Fibroblast of skin of right biceps (primary cell): ENCODE measurements at regions not wholly inside any gene's neighbourhood (a gene's known extent, or its start where the extent isn't known, plus 50 kb on each side); places are given as distances from the start of the nearest gene placed in this dataset.
A peak's percentile ranks its signal among the peaks of the same experiment; 100 is the strongest.
"Not testable (repeated sequence)": the region's sequence is repeated elsewhere in the genome, so short reads cannot be mapped to it uniquely, and the experiment has no call there.

Source experiments
- DNase-seq: peaks from one replicate; pipeline ENCODE4 v3.0.0-alpha.2; 2013

- not testable (repeated sequence) for DNase-seq
Measured at GRCh38 chr16:88188171-88188895, 194.4 kb upstream of the ZNF469 start.

DNA sequence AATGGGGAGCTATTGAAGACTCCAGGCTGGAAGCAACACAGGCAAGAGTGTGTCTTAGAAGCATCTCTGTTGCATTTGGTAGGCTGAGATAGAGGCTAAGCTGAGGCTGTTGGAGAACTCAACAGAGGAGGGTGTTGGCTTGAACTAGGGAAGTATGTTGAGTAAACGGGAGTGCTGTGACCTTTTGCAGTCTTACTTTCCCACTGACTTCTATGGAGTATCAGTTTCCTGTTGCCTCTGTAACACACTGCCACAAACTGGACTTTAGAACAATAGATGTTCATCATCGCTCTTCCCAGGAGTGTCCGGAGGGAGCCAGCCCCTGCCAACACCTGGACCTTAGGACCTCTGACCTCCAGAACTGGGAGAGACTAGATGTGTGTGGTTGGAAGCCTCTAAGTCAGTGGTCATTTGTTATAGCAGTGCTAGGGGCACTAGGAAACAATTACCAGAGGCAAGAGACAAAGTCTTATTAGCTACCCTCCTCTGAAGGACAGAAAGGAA, 192.1 kb upstream of the ZNF469 start:
- not testable (repeated sequence) for DNase-seq

- DNase-seq = not testable (repeated sequence)
Measured at GRCh38 chr16:88191168-88191567, 191.6 kb upstream of the ZNF469 start.

- no peak for DNase-seq
Measured at GRCh38 chr16:88192601-88193000, 190.2 kb upstream of the ZNF469 start.

- DNase-seq = peak; percentile 73
Measured at GRCh38 chr16:88193706-88194396, 188.9 kb upstream of the ZNF469 start.

DNA sequence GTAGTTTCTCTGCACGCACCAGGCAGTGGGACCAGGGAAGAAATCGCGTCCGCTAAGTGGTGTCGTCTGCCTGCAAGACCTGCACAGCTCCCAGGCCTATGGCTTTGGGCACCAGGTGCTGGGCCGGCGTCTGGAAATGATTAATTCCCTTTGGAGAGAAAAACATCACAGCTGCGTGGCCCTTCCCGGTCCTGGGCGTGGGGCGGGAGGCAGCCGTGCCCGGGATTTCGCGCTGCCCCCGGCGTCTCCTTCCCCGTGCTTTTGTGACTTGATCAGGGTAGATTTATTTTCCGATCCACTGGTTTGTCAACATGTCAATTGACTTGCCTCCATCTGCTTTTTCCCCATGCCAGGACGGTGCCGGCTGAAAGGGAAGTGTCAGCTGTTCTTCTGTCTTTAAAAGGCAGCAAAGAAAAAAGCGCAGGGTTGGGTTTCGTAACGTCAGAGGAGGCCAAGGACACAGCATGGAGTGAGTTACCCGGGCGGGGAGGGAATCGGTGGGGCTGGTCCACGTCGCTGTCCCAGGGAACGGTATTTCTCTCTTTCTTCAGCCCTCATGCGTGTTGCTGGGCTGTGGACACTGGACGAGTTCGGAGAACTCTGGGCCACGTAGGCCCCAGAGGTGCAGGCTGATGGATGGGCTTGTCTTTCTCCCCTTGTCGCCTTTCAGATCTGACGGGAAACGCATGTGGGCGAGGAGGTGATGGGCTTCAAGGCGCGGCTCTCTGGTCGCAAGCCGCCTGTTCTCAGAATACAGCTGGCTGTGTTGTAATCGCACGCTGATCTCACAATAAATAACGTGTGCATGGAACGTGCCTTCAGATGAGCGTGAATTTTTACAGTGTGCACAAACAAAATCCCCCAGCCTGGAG, 188.1 kb upstream of the ZNF469 start:
- peak; percentile 46 for DNase-seq

DNA sequence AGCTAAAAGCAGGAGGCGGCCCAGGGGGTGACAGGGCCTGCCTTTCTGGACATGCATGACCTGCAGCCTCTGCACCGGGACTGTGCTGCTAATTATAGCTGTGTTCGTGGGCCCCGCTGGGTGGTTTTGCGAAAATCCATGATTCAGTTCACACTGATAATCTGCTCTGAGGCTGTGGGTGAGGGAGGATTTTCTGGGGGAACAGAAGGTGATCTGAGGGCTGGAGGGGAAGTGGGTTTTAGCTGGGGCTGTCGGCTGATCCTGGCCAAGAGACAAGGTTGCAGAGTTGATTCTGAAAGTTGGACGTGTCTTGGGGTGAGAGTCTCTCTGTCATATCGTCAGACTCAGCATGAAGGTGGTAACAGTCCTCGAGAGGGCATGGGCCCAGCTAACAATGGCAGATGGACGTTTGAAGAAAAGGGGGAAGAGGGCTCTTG, 187.5 kb upstream of the ZNF469 start:
- DNase-seq = no peak

GRCh38 chr16:88195911-88196465, 186.8 kb upstream of the ZNF469 start:
- no peak for DNase-seq

- DNase-seq = no peak
Measured at GRCh38 chr16:88196471-88197400, 186.0 kb upstream of the ZNF469 start.

- no peak for DNase-seq
Measured at GRCh38 chr16:88197481-88198456, 185.0 kb upstream of the ZNF469 start.

DNA sequence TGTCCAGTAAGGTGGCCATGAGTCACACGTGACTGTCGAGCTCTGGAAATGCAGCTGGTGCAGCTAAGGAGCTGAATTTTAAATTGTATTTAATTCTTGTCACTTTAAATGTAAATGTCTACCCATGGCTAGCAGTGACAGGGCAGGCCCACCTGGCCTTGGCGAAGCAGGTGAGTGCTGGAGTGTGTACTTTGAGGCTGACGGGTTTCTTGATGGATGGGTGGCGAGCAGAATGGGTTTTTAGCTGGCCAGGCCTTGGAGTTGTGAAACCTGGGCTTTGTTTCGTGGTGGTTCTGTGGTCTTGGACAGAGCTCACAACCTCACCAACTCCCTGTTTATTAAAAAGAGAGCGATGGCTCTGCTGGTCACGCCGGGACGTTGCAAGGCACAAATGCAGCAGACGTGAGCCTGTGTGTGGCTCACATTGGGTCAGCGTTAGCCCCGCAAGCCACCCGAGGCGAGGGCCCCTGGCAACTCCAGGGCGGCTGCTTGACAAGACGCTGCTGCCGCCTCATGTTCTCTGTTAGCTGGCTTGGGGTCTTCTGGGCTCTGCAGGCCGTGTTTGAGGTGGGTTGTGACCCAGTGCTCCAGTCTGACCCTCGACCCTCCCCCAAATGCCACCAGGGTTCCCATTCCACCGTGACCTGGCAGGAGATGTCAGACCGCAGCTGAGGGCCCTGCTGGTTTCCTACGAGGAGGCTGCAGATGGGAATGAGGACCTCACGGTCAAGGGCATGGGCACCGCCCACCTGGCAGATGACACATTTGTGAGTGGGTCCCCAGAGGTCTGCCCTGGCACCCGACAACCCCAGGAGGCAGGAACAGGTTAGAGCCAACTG, 184.1 kb upstream of the ZNF469 start:
- DNase-seq = not testable (repeated sequence)

DNA sequence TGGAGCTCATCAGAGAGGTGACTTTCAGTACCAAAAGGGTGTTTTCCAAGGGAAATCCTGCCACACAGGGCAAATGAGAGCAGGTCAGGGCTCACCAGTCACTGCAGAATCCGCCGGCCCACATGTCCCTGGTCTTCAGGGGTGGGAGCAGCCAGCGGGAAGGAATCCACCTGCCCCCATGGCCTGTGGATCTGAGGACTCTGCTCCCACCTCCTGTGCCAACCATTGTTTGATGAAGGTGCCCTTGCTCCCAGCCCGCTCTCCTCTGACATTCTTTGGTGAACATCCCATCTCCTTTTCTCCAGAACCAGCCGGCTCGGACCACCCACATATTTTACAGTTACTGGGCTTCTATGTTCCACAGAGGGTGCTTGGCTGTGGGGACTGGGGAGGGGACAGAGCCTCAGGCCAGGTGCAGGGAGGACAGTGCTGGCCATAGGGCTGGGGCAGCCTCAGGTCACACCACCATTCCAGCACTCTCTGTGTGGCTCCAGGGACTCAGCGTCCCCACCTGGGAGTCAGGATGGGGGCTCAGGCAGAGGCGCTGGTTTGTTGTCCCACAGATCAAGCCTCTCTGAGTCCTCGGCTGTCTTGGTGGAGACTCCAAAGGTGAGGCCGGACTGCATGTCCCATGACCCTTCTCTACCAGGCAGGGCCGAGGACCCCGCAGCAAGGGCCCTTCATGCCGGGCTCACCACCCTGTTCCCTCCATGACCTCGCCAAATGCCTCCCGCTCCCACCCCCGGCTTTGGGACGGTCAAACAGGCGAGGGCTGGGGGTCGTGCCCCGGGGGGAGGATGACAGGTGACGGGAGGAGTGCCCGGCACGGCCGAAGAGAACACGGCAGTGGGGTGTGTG, 183.2 kb upstream of the ZNF469 start:
- DNase-seq = not testable (repeated sequence)

GRCh38 chr16:88200154-88200895, 182.4 kb upstream of the ZNF469 start:
- DNase-seq = not testable (repeated sequence)

DNA sequence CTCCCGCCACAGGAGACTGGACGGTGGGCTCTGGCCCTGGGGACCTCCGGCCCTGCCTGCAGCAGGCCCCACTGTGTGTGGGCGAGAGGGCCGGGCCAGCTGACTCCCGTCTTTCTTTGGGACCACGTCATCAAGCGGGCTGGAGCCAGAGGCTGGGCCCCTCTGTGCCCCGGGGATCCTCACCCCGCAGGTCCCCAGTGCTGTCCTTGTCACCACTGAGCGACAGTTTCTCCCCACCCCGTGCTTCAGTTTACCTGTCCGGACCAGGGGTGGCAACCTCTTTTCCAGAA, 181.9 kb upstream of the ZNF469 start:
- no peak for DNase-seq

- not testable (repeated sequence) for DNase-seq
Measured at GRCh38 chr16:88201611-88202010, 181.1 kb upstream of the ZNF469 start.

DNA sequence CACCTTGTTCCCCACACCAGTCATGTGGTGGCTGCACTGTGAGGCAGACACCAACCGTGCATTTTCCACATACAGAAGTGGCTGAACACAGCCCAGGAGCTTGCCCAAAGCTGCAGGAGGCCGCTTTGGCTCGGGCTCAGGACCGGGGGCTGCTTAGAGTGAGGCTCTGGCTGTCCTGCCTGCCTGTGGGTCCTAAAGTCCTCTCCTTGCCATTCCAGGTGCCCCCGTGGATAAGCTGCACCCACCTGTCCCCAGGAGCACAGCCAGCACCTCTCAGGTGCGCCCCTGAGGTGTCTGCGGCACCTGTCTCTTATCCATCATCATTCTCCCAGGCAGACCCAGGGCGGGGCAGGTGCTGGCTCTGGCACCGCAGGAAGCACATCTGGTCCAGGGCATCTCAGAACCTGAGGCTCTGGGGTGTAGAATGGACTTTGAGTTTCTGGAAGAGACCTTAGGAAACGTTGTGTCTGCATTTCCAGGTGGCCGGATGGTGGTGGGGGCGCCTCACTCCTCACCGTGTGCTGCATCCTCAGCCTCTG, 180.5 kb upstream of the ZNF469 start:
- DNase-seq = no peak

- DNase-seq = not testable (repeated sequence)
Measured at GRCh38 chr16:88202856-88203681, 179.7 kb upstream of the ZNF469 start.
